ENCODE measurements at regions not wholly inside any gene's neighbourhood (a gene's known extent, or its start where the extent isn't known, plus 50 kb on each side); places are given as distances from the start of the nearest gene placed in this dataset.

- TF ChIP-seq, protein P1, sequence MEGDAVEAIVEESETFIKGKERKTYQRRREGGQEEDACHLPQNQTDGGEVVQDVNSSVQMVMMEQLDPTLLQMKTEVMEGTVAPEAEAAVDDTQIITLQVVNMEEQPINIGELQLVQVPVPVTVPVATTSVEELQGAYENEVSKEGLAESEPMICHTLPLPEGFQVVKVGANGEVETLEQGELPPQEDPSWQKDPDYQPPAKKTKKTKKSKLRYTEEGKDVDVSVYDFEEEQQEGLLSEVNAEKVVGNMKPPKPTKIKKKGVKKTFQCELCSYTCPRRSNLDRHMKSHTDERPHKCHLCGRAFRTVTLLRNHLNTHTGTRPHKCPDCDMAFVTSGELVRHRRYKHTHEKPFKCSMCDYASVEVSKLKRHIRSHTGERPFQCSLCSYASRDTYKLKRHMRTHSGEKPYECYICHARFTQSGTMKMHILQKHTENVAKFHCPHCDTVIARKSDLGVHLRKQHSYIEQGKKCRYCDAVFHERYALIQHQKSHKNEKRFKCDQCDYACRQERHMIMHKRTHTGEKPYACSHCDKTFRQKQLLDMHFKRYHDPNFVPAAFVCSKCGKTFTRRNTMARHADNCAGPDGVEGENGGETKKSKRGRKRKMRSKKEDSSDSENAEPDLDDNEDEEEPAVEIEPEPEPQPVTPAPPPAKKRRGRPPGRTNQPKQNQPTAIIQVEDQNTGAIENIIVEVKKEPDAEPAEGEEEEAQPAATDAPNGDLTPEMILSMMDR (IDR thresholded peaks at IDR 0.05) = no peak
- TF ChIP-seq POLR2A (IDR thresholded peaks at IDR 0.05) = no peak
Observed at GRCh38 chr1:58943776-58944175, 159.9 kb upstream of the JUN start.
